H9 (cell line): ENCODE measurements at regions not wholly inside any gene's neighbourhood (a gene's known extent, or its start where the extent isn't known, plus 50 kb on each side); places are given as distances from the start of the nearest gene placed in this dataset.

Experiments
- DNase-seq: peaks from one replicate; pipeline ENCODE4 v3.0.0-alpha.2; 2017
- H2AFZ ChIP-seq: one replicate; pipeline ENCODE4 v1.6.1; 2013; ENCODE audit warnings: mild to moderate bottlenecking, low read length, control low read depth, moderate library complexity
- H2AK5ac ChIP-seq: 2 replicates; pipeline ENCODE4 v1.6.1; 2013; ENCODE audit warnings: low read length, control low read depth, mixed read lengths; ENCODE audit not compliant: insufficient read length
- H2BK120ac ChIP-seq: one replicate; pipeline ENCODE4 v1.6.1; 2013; ENCODE audit warnings: low read depth, mild to moderate bottlenecking, low read length, control low read depth, inconsistent platforms; ENCODE audit not compliant: poor library complexity, severe bottlenecking
- H2BK12ac ChIP-seq: 2 replicates; pipeline ENCODE4 v1.6.1; 2013; ENCODE audit warnings: low read length, control low read depth, mixed read lengths, low read depth; ENCODE audit not compliant: insufficient read length
- H2BK15ac ChIP-seq: 2 replicates; pipeline ENCODE4 v1.6.1; 2013; ENCODE audit warnings: low read depth, low read length, control low read depth
- H2BK20ac ChIP-seq: one replicate; pipeline ENCODE4 v1.6.1; 2013; ENCODE audit warnings: low read depth, mild to moderate bottlenecking, low read length, control low read depth, inconsistent platforms; ENCODE audit not compliant: poor library complexity, severe bottlenecking
- H2BK5ac ChIP-seq: 2 replicates; pipeline ENCODE4 v1.6.1; 2013; ENCODE audit warnings: low read length, control low read depth, mixed read lengths; ENCODE audit not compliant: insufficient read length
- H3K14ac ChIP-seq: 2 replicates; pipeline ENCODE4 v1.6.1; 2013; ENCODE audit warnings: low read length, control low read depth; ENCODE audit not compliant: insufficient read depth
- H3K18ac ChIP-seq: 2 replicates; pipeline ENCODE4 v1.6.1; 2013; ENCODE audit warnings: low read depth, mild to moderate bottlenecking, mixed read lengths, low read length, control low read depth; ENCODE audit not compliant: insufficient read length
- H3K23ac ChIP-seq: 2 replicates; pipeline ENCODE4 v1.6.1; 2013; ENCODE audit warnings: low read length, control low read depth, mixed read lengths, low read depth; ENCODE audit not compliant: insufficient read length
- H3K23me2 ChIP-seq: 2 replicates; pipeline ENCODE4 v1.6.1; 2013; ENCODE audit warnings: low read depth, mild to moderate bottlenecking, mixed read lengths, low read length, control low read depth; ENCODE audit not compliant: insufficient read length, poor library complexity, severe bottlenecking
- H3K27ac ChIP-seq: 2 replicates; pipeline ENCODE4 v1.5.1; 2013; ENCODE audit warnings: low read length, control low read depth, mixed read lengths, low read depth; ENCODE audit not compliant: insufficient read length
- H3K27me3 ChIP-seq: 2 replicates; pipeline ENCODE4 v1.6.1; 2013; ENCODE audit warnings: low read length, control low read depth, inconsistent platforms; ENCODE audit not compliant: insufficient read depth
- H3K4ac ChIP-seq: 2 replicates; pipeline ENCODE4 v1.6.1; 2013; ENCODE audit warnings: low read depth, mild to moderate bottlenecking, control low read depth, inconsistent platforms, low read length, moderate library complexity
- H3K4me1 ChIP-seq: 2 replicates; pipeline ENCODE4 v1.6.1; 2013; ENCODE audit warnings: low read length, control low read depth, inconsistent platforms; ENCODE audit not compliant: insufficient read depth
- H3K4me2 ChIP-seq: 2 replicates; pipeline ENCODE4 v1.6.1; 2013; ENCODE audit warnings: low read length, control low read depth, mixed read lengths; ENCODE audit not compliant: insufficient read length, insufficient read depth
- H3K56ac ChIP-seq: 2 replicates; pipeline ENCODE4 v1.6.1; 2013; ENCODE audit warnings: low read depth, mild to moderate bottlenecking, mixed read lengths, low read length, control low read depth; ENCODE audit not compliant: insufficient read length
- H3K79me1 ChIP-seq: 2 replicates; pipeline ENCODE4 v1.6.1; 2013; ENCODE audit warnings: low read depth, mild to moderate bottlenecking, moderate library complexity, low read length, control low read depth, inconsistent platforms; ENCODE audit not compliant: insufficient read depth, poor library complexity, severe bottlenecking
- H3K79me2 ChIP-seq: 2 replicates; pipeline ENCODE4 v1.6.1; 2013; ENCODE audit warnings: low read length, control low read depth, inconsistent platforms; ENCODE audit not compliant: insufficient read depth
- H3K9ac ChIP-seq: 2 replicates; pipeline ENCODE4 v1.6.1; 2013; ENCODE audit warnings: low read length, control low read depth, mixed read lengths; ENCODE audit not compliant: insufficient read length; ENCODE audit errors: extremely low read depth
- H3K9me3 ChIP-seq: one replicate; pipeline ENCODE4 v1.6.1; 2013; ENCODE audit warnings: low read depth, low read length, inconsistent platforms; ENCODE audit not compliant: control insufficient read depth
- H3T11ph ChIP-seq: one replicate; pipeline ENCODE4 v1.6.1; 2013; ENCODE audit warnings: mild to moderate bottlenecking, low read length, control low read depth, inconsistent platforms
- H4K20me1 ChIP-seq: one replicate; pipeline ENCODE4 v1.6.1; 2013; ENCODE audit not compliant: control insufficient read depth, insufficient read length, insufficient read depth
- H4K5ac ChIP-seq: 2 replicates; pipeline ENCODE4 v1.6.1; 2013; ENCODE audit warnings: low read depth, mild to moderate bottlenecking, mixed read lengths, low read length, control low read depth; ENCODE audit not compliant: insufficient read length
- H4K8ac ChIP-seq: replicated peaks from 2 replicates; pipeline ENCODE4 v1.6.1; 2013; ENCODE audit warnings: low read length, control low read depth, mixed read lengths, low read depth; ENCODE audit not compliant: insufficient read length
- H4K91ac ChIP-seq: 2 replicates; pipeline ENCODE4 v1.6.1; 2013; ENCODE audit warnings: low read depth, mild to moderate bottlenecking, moderate library complexity, mixed read lengths, low read length, control low read depth; ENCODE audit not compliant: insufficient read length
- H3K27ac Mint-ChIP-seq, 3 experiments: 2 replicates in 2 of 3; 3 replicates in 1 of 3; pipeline ENCODE4 v1.8.0; 2020 to 2021; ENCODE audit warnings: mixed read lengths in 3 of 3, mild to moderate bottlenecking in 1 of 3, moderate library complexity in 1 of 3
- H3K27me3 Mint-ChIP-seq: 2 replicates; pipeline ENCODE4 v1.8.0; 2021; ENCODE audit warnings: low read depth, mild to moderate bottlenecking, moderate library complexity, mixed read lengths
- H3K36me3 Mint-ChIP-seq, 3 experiments: 2 replicates in 2 of 3; 3 replicates in 1 of 3; pipeline ENCODE4 v1.8.0; 2020 to 2021; ENCODE audit warnings: low read depth in 3 of 3, mixed read lengths in 3 of 3; ENCODE audit not compliant: insufficient read depth in 1 of 3
- H3K4me1 Mint-ChIP-seq, 2 experiments: 2 replicates each; pipeline ENCODE4 v1.8.0; 2020; ENCODE audit warnings: mixed read lengths in 2 of 2
- H3K4me3 Mint-ChIP-seq, 2 experiments: 2 replicates in 1 of 2; 3 replicates in 1 of 2; pipeline ENCODE4 v1.8.0; 2020 to 2021; ENCODE audit warnings: mild to moderate bottlenecking in 2 of 2, mixed read lengths in 2 of 2, moderate library complexity in 1 of 2
- H3K9me3 Mint-ChIP-seq, 2 experiments: 2 replicates in 1 of 2; 3 replicates in 1 of 2; pipeline ENCODE4 v1.8.0; 2020; ENCODE audit warnings: mild to moderate bottlenecking in 2 of 2, mixed read lengths in 2 of 2, moderate library complexity in 1 of 2
- WGBS: extraction: QIAGEN DNeasy Blood & Tissue Kit; methylation state at CpG from one replicate; pipeline ENCODE4 v1.1.7; 2013; ENCODE audit warnings: missing lambda C conversion rate, low lambda C conversion rate, mixed read lengths; ENCODE audit not compliant: insufficient read length; ENCODE audit errors: extremely low coverage; 5-methylcytosine and 5-hydroxymethylcytosine counted together
- TF ChIP-seq, protein P1 (sequence below): fragments of 200-600 bp; sonication (generic); conservative IDR thresholded peaks from 3 replicates; pipeline ENCODE4 v1.8.0; 2021; ENCODE audit warnings: antibody characterized with exemption, mild to moderate bottlenecking

DNA sequence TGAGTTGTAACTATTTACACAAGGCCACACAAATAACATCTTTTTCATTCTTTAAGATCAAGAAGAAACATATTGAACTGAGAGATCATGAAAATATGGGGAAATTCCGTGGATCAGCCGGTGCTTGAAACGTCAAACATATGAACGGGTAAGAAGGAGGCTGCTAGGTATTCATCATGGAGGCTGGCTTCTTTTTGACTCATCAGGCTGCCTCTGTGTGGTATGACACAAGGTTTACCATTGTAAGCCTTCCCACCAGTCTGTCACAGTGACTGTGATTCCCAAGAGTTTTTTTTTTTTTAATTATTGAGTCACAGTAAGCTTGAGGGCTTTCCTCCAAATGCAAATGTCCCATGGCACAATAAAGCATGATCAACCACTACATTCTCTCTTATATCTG, 506.9 kb downstream of the BCL11A start:
- Histone ChIP-seq H3K9ac (no peak overlapping the region), H3K56ac (no peak overlapping the region), H2AFZ (no peak overlapping the region), H3K79me1 (no peaks in the 10 kb centered on the region), H2BK12ac (no peak overlapping the region), H3K4ac (no peak overlapping the region), H2BK20ac (no peak overlapping the region), H3K9me3 (no peaks in the 10 kb centered on the region), H4K8ac (no peak overlapping the region), H3K23me2 (no peaks in the 10 kb centered on the region), H3T11ph (no peak overlapping the region), H2BK120ac (no peak overlapping the region), H4K5ac (no peak overlapping the region), H3K27ac (no peak overlapping the region), H3K27me3 (no peaks in the 10 kb centered on the region), H2AK5ac (no peak overlapping the region), H3K79me2 (no peaks in the 10 kb centered on the region), H3K4me1 (no peaks in the 10 kb centered on the region), H2BK5ac (no peak overlapping the region), H4K91ac (no peak overlapping the region), H3K18ac (no peak overlapping the region), H3K14ac (no peak overlapping the region), H3K4me2 (no peak overlapping the region), H3K23ac (no peak overlapping the region), H4K20me1 (no peaks in the 10 kb centered on the region), H2BK15ac (no peak overlapping the region)
- no peak for DNase-seq
- peaks cover 5% of the 10 kb centered on the region in 2 experiments; a peak in 3 of 4 replicates for H3K4me1 Mint-ChIP-seq
- TF ChIP-seq, protein P1, sequence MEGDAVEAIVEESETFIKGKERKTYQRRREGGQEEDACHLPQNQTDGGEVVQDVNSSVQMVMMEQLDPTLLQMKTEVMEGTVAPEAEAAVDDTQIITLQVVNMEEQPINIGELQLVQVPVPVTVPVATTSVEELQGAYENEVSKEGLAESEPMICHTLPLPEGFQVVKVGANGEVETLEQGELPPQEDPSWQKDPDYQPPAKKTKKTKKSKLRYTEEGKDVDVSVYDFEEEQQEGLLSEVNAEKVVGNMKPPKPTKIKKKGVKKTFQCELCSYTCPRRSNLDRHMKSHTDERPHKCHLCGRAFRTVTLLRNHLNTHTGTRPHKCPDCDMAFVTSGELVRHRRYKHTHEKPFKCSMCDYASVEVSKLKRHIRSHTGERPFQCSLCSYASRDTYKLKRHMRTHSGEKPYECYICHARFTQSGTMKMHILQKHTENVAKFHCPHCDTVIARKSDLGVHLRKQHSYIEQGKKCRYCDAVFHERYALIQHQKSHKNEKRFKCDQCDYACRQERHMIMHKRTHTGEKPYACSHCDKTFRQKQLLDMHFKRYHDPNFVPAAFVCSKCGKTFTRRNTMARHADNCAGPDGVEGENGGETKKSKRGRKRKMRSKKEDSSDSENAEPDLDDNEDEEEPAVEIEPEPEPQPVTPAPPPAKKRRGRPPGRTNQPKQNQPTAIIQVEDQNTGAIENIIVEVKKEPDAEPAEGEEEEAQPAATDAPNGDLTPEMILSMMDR: no peak
- no peak overlapping the region for H3K4me3 Mint-ChIP-seq
- no peaks in the 10 kb centered on the region; a peak in 2 of 7 replicates for H3K36me3 Mint-ChIP-seq
- no CpG with 5 or more reads among the region's 4 CpGs for WGBS
- H3K27me3 Mint-ChIP-seq: no peaks in the 10 kb centered on the region; the same call in 1 of the 2 replicates
- no peaks in the 10 kb centered on the region; a peak in 1 of 5 replicates for H3K9me3 Mint-ChIP-seq
- no peak overlapping the region for H3K27ac Mint-ChIP-seq
